ENCODE measurements at regions not wholly inside any gene's neighbourhood (a gene's known extent, or its start where the extent isn't known, plus 50 kb on each side); places are given as distances from the start of the nearest gene placed in this dataset.

GRCh38 chr1:83706354-83706938 is 292.5 kb downstream of the TTLL7 start:
- no peaks in the 10 kb centered on the region for H3K4me1 ChIP-seq (ENCODE audit: control insufficient read depth, insufficient read depth, low read length)
- H2AFZ ChIP-seq (ENCODE audit: control insufficient read depth, low read depth, low read length) = no peak overlapping the region
- FAIRE-seq = no peak
- no peaks in the 10 kb centered on the region for H3K9me3 ChIP-seq (replicated peaks; ENCODE audit: control insufficient read depth, insufficient read depth, low read length)
- no peak for DNase-seq (ENCODE audit: low read depth, low spot score)
- ATAC-seq = no peak
- ChIA-PET RAD21 (ENCODE audit: unreplicated experiment) (no interaction called here), POLR2A (no interaction called here), SMC1A (ENCODE audit: uncharacterized antibody, unreplicated experiment) (interaction anchor here (0.9 kb wide), 1 partner anchor 11 kb away, joined by 4 read pairs; no protein-coding TSS in a partner anchor), CTCF (interaction anchor here (0.9 kb wide), 1 partner anchor 11 kb away, joined by 3 read pairs; no protein-coding TSS in a partner anchor)
- no peaks in the 10 kb centered on the region for H4K20me1 ChIP-seq (ENCODE audit: control insufficient read depth, insufficient read depth)
- no peaks in the 10 kb centered on the region for H3K27me3 ChIP-seq (replicated peaks in 1 of 2; ENCODE audit: control insufficient read depth in 2 of 2, insufficient read depth in 2 of 2, low read length in 1 of 2)
- TF ChIP-seq FOXM1 (IDR thresholded peaks at IDR 0.05; ENCODE audit: low read depth, low read length) (no peak), SIN3A (IDR thresholded peaks at IDR 0.05; ENCODE audit: low read depth, low read length) (no peak), HCFC1 (IDR thresholded peaks at IDR 0.05; ENCODE audit: low read length) (no peak), HDAC6 (IDR thresholded peaks at IDR 0.05; ENCODE audit: unreplicated experiment) (no peak), BMI1 (IDR thresholded peaks at IDR 0.05; ENCODE audit: borderline replicate concordance) (no peak), MTA3 (IDR thresholded peaks at IDR 0.05; ENCODE audit: borderline replicate concordance, low read length) (no peak)
- TF ChIP-seq, protein P1, sequence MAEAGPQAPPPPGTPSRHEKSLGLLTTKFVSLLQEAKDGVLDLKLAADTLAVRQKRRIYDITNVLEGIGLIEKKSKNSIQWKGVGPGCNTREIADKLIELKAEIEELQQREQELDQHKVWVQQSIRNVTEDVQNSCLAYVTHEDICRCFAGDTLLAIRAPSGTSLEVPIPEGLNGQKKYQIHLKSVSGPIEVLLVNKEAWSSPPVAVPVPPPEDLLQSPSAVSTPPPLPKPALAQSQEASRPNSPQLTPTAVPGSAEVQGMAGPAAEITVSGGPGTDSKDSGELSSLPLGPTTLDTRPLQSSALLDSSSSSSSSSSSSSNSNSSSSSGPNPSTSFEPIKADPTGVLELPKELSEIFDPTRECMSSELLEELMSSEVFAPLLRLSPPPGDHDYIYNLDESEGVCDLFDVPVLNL (IDR thresholded peaks at IDR 0.05; ENCODE audit: low read depth, low read length) = no peak
- intact Hi-C loops (cut with micrococcal nuclease; ENCODE audit: unreplicated experiment) = no loop called here
- no peaks in the 10 kb centered on the region for H3K36me3 ChIP-seq (ENCODE audit: control insufficient read depth in 2 of 2, insufficient read depth in 2 of 2, low read length in 1 of 2)
- H3K9ac ChIP-seq (ENCODE audit: control insufficient read depth, insufficient read depth, low read length) = no peak overlapping the region
- no peaks in the 10 kb centered on the region for H3K79me2 ChIP-seq (ENCODE audit: control insufficient read depth, insufficient read depth, low read length)
- BruUV-seq (replicated peaks) = no TSS peak
- in situ Hi-C loops (cut with MboI) = no loop called here
- 31% methylated on average over 3 of the region's 3 CpGs for WGBS (ENCODE audit: insufficient coverage, insufficient replicate concordance, low lambda C conversion rate, missing lambda C conversion rate)
- H3K27ac ChIP-seq (ENCODE audit: control insufficient read depth, insufficient read depth) = no peak overlapping the region
- no peak overlapping the region for H3K4me2 ChIP-seq (ENCODE audit: control insufficient read depth, insufficient read depth)
- no peak overlapping the region for H3K4me3 ChIP-seq

- SMC1A ChIA-PET (ENCODE audit: uncharacterized antibody, unreplicated experiment) = interaction anchor here (1.0 kb wide), 1 partner anchor 10 kb away, joined by 4 read pairs; no protein-coding TSS in a partner anchor
- in situ Hi-C loops (cut with MboI) = no loop called here
- Histone ChIP-seq H3K9ac (ENCODE audit: control insufficient read depth, insufficient read depth, low read length) (no peak overlapping the region), H3K4me1 (ENCODE audit: control insufficient read depth, insufficient read depth, low read length) (no peaks in the 10 kb centered on the region), H3K27me3 (replicated peaks in 1 of 2; ENCODE audit: control insufficient read depth in 2 of 2, insufficient read depth in 2 of 2, low read length in 1 of 2) (no peaks in the 10 kb centered on the region), H2AFZ (ENCODE audit: control insufficient read depth, low read depth, low read length) (no peak overlapping the region), H3K36me3 (ENCODE audit: control insufficient read depth in 2 of 2, insufficient read depth in 2 of 2, low read length in 1 of 2) (no peaks in the 10 kb centered on the region), H3K4me2 (ENCODE audit: control insufficient read depth, insufficient read depth) (no peak overlapping the region), H3K9me3 (replicated peaks; ENCODE audit: control insufficient read depth, insufficient read depth, low read length) (no peaks in the 10 kb centered on the region), H3K79me2 (ENCODE audit: control insufficient read depth, insufficient read depth, low read length) (no peaks in the 10 kb centered on the region), H3K27ac (ENCODE audit: control insufficient read depth, insufficient read depth) (no peak overlapping the region), H3K4me3 (no peak overlapping the region), H4K20me1 (ENCODE audit: control insufficient read depth, insufficient read depth) (no peaks in the 10 kb centered on the region)
- intact Hi-C loops (cut with micrococcal nuclease; ENCODE audit: unreplicated experiment) = no loop called here
- FAIRE-seq (no peak), ATAC-seq (no peak), DNase-seq (ENCODE audit: low read depth, low spot score) (no peak)
- WGBS (ENCODE audit: insufficient coverage, insufficient replicate concordance, low lambda C conversion rate, missing lambda C conversion rate) = 0% methylated on average over 1 of the region's 1 CpG
- POLR2A ChIA-PET = no interaction called here
- CTCF ChIA-PET = no interaction called here
- no TSS peak for BruUV-seq (replicated peaks)
- RAD21 ChIA-PET (ENCODE audit: unreplicated experiment) = no interaction called here
- TF ChIP-seq ZBTB4 (CRISPR knock-in tag; IDR thresholded peaks at IDR 0.05) = no peak
- no peak for TF ChIP-seq NR2C2 (IDR thresholded peaks at IDR 0.05; ENCODE audit: borderline replicate concordance, control insufficient read depth, insufficient read length, low read depth)
- no peak for TF ChIP-seq DPF2 (IDR thresholded peaks at IDR 0.05)
- TF ChIP-seq ATF7 (IDR thresholded peaks at IDR 0.05; ENCODE audit: low read depth) = no peak
- TF ChIP-seq CREM (IDR thresholded peaks at IDR 0.05; ENCODE audit: low read depth) = no peak
- no peak for TF ChIP-seq CREB1 (IDR thresholded peaks at IDR 0.05; ENCODE audit: low read depth)
- no peak for TF ChIP-seq BACH1 (IDR thresholded peaks at IDR 0.05; ENCODE audit: borderline replicate concordance)
- no peak for TF ChIP-seq FOS (IDR thresholded peaks at IDR 0.05; ENCODE audit: borderline replicate concordance, extremely low read depth, insufficient read length)
- no peak for TF ChIP-seq POLR2A (IDR thresholded peaks at IDR 0.05; ENCODE audit: low read depth, low read length)
Measured at GRCh38 chr1:83705091-83705490, 293.8 kb downstream of the TTLL7 start.
